ENCODE measurements at regions not wholly inside any gene's neighbourhood (a gene's known extent, or its start where the extent isn't known, plus 50 kb on each side); places are given as distances from the start of the nearest gene placed in this dataset.

DNA sequence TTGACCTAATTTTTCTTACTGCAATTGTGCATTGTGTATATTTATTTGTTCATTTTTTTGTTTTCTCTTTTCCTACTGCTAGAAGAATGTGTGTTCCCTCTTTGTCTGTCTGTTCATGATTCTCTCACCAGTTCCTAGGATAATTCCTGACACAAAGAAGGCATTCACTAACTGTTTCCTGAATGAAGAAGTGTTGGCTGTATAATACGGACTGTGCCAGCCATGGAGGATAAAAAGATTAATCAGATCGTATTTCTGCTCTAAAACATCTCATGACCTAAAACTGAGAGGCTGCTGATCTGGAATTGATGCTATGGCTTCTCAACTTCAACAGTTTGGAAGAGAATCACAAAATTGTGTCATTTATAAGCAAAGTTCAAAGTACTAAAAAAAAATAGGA, 563.1 kb upstream of the FRG1 start:
- no peak for DNase-seq (ENCODE audit: low spot score)

DNA sequence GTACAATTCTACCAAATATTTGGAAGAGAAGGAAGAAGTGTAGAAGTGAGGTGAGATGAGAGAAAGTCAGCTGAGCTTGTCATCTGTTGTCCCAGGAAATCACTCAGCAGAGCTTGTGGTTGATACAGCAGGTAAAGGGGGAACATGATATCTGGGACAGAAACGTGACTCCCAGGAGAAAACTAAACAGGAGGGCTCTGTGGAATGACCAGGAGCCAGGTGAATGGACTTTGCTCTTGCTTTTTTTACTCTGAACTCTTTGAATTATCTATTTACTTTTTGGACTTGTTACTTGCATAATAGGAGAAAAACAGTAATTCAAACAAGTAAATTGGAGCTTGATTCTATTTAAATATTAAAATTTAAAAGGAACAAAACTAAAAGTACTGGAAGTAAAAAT, 555.6 kb upstream of the FRG1 start:
- no peak for DNase-seq (ENCODE audit: low spot score)

DNA sequence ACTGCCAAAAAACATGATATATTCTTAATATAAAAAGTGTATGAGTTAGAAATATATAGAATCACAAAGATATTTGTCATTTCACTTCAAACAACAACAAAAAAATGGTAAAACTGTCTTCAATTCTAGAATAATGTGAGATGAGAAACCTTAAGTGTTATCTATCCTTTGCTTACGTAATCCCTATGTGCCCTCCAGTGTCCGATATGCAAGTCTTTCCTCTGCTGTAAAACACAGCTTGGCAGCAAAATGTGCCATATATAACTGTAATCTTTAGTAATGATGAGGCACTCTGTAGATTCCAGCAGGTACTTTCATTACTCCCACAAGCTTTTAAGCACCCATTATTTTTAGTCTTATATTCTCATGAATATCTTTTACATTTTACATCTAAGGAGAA, 555.1 kb upstream of the FRG1 start:
- no peak for DNase-seq (ENCODE audit: low spot score)

DNA sequence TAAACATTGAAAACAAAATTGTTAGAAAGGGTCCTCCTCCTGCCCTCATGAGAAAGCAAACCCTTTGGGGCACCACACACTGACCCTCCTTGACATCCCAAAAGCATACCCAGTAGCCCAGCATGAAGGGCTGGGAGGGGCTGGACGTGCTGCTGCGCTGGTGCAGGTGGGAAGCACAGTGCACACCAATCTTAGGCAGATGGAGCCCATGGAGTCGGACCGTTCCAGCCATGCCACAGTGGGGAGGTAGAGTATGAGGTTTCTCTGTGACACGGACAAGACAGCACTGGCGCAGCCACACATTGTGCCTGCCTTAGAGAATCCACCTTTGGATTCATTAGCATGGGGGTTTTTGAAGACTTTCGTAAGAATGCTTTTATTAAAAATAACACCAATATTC, 544.2 kb upstream of the FRG1 start:
- no peak for DNase-seq (ENCODE audit: low spot score)

DNA sequence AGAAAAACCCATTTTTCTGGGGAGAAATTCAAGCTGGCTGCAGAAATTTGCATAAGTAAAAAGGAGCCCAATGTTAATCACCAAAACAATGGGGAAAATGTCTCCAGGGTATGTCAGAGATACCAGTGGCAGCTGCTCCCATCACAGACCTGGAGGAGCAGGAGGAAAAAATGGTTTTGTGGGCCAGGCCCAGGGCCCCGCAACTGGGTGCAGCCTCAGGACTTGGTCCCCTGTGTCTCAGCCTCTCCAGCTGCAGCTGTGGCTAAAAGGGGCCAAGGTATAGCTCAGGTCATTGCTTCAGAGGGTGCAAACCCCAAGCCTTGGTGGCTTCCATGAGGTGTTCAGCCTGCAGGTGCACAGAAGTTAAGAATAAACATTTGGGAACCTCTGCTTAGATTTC, 536.4 kb upstream of the FRG1 start:
- no peak for DNase-seq (ENCODE audit: low spot score)

DNA sequence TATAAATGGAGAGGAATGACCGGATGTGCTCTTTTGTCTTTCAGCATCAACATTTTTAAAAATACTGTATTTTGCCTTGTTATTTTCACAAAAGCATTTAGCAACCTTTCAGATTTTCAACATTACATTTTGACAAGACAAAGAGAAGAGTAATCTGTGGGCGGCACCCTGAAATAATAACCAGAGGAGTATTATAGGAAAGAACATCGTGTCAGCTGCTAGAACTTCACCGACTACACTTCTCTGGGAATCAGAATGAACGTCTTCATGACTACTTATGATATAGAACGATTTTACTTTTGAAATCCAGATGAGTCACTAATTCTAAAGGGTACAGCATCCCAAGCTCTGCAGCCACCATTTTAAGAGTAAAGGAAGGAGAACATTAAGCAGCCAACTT, 531.5 kb upstream of the FRG1 start:
- no peak for DNase-seq (ENCODE audit: low spot score)

DNA sequence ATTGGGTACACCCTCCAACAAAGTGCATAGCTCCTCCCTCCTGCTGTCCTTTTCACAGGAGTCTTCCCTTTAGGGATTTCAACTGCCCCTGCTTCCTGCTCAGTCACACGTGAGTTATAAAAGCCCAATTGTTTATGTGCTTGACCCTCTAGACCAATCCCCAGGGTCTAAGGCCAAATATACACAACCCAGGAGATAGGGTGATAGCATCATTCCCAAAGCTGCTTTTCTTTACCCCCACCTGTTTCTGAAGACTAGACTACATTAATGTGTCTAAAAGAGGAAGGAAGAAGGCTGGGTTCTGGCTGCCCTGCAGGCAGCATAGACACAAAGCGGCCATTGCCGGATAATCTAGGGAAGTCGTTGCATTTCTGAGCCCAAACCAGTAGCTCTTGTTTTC, 526.7 kb upstream of the FRG1 start:
- DNase-seq (ENCODE audit: low spot score): no peak

DNA sequence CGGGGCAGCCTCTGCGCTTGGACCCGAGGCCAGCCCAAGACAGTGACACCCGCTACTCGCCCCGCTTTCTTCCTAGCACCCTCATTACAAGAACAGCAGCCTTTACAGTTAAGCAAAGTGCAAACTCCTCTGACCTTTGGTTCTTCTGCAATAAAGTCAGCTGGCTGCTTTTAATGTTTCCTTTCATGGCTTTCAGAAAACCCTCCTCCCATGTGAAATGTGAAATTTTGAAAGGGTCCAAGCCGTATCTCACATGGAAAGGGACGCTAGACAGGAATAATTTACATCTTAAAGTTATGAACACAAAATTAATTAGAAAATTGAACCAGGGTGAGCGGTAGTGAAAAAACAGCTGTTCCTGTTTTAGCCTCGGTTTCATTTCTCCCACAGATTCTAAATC, 520.1 kb upstream of the FRG1 start:
- DNase-seq (ENCODE audit: low spot score): no peak

DNA sequence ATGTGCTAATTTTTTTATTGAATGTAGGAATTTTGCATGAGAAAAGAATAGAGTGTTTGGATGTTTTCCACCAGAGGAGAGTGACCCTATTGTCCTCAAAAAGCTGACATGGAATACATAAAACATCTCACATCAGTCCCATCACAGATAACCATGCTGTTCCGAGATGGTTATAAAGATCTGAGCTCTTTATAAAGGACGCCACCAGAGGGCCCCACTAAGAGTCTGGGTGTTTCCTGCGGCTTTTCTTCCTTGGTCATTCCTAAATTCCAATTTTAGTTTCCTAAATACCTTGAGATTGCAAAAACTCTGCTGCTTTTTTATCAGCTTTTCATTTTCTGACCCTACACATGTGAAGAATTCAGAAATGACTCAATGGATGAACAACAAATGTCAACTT, 504.5 kb upstream of the FRG1 start:
- no peak for DNase-seq (ENCODE audit: low spot score)

DNA sequence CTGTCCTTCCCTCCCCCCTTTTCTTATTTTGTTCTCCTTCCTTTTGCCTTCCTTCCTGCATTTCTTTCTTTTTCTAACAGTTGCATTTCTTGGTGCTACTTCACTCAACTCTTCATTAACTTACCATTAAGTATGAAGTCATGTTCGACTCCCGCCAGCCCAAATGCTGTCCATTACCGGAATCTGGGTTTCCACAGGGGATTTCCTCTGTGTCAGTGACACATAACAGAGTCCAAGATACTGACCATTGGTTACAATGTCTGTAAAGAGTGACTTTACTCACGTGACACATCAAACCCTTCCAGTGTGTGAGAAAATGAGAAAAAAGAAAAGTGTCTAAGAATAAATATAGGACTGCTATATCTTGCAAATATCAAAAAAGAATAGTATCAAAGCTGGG, 500.0 kb upstream of the FRG1 start:
- no peak for DNase-seq (ENCODE audit: low spot score)

DNA sequence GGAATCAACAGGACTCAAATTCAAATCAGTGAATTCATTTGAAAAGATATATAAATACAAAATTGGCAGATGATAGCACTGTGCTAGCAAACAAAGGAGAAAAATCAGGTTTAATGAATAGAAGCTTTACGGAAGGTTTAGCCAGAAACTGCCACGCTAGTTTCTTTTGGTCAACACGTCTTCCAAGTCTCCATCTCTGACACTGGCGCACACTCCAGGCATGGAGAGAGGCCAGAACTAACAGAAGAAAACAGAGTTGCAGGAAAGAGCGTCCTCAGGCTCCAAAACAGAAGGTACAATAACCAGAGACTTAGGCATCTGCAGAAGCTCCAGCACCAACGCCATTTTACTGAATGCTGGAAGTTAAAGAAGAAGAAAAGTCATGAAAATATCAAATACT, 497.3 kb upstream of the FRG1 start:
- no peak for DNase-seq (ENCODE audit: low spot score)

DNA sequence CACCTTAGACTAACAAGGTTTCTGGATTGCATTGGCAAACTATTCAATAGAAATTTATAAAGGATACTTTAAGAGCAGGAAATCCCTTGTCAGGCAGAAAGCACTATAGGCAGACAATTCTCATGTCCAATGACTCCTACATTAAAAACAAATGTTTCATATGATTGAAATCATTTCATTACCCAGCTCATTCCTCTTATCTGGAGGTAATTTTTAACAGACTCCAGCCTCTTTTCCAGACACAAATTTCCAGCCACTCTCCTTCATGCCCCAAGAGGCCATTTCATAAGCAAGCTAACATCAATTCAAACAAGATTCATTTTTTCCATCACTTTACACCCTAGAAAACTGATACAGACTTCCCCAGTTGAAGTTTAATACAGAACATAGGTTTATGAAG, 495.1 kb upstream of the FRG1 start:
- DNase-seq (ENCODE audit: low spot score): no peak

DNA sequence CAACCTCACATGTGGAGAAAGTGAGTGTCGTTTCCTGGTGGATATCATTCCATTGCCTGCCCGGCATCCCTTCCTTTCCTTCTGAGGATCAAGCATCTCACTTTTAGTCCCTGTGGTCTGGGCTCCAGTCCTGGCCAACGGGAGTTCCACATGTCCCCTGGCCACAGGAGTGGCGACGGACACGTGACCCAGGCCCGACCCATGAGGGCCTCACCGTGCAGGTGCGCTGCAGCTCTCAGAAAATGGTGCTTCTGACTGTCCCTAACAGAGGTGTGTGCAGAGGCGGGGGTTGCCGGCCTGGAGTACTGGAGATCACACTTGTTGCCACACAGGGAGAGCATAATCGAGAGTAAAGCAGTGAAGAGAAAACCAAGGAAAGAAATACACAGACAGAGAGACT, 476.9 kb upstream of the FRG1 start:
- DNase-seq (ENCODE audit: low spot score): no peak

DNA sequence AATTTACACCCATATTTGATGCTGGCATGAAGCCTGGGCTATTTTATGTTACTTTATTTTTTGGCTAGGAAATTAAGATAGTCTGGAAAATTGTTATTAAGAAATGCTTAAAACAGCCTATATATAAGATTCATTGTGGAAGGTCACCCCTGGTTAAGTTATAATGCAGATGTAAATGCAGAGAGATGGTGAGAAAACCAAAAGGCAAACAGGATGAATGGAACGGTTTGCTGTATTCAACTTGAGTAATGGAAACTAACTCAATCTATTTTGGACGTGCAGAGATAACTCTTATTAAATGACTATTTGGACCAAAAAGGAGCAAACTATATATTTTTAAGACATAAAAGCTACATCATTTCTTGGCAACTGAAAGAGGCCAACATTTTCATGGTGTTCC, 446.3 kb upstream of the FRG1 start:
- DNase-seq (ENCODE audit: low spot score): no peak

DNA sequence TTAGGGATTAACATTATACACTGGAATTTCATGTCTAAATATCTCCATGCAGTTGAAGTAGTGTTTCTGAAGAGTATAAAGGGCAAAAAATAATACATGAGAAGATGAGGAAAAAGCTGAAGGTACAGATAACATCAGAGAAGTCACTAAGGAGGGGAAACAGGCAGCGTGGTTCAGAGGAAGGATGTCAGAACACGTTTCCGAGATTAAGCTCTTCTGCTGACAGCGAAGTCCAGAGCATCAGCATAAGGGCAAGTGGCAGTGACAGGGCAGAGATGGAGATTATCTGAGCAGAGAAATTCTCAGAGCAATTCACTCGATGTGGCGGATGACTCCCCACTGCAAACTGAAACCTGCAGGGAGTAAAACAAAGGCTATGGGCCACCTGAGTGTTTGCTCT, 443.2 kb upstream of the FRG1 start:
- no peak for DNase-seq (ENCODE audit: low spot score)

DNA sequence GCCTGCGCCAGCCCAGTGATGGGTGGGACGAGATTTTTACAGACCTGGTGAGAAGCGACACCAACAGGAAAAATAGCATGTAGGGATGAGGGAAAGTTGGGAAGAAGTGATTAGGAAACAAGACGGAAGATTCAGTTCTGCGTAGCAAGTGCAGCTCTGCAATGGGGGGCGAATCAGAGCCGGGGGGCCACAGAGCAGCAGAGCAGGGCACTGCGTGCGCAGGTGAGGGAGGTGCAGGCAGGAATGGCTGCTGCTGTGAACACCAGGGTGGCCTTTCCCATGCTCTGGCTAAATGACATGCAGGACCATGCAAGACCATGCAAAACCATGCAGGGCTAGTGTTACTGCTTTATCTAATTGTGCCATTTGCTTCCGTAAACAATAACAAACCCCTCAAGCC, 442.7 kb upstream of the FRG1 start:
- DNase-seq (ENCODE audit: low spot score): no peak

DNA sequence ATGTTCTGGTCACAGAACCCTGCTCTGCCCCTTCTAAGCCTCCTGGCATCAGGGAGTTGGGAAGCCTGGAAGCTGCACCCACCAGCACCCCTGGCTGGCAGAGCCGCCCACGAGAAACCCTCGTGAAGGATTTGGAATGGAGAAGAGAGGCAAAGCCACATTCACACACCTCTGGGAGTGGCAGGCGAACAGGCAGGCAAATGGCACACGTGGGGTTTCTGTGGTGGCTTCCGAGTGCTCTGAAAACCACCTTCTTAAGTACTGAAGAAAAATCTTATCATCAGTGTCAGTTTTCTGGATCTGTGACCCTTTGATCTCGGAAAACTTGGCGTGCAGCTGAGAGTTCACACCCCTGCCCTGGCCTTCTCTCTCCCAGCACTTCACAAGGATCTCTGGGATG, 442.2 kb upstream of the FRG1 start:
- no peak for DNase-seq (ENCODE audit: low spot score)

DNA sequence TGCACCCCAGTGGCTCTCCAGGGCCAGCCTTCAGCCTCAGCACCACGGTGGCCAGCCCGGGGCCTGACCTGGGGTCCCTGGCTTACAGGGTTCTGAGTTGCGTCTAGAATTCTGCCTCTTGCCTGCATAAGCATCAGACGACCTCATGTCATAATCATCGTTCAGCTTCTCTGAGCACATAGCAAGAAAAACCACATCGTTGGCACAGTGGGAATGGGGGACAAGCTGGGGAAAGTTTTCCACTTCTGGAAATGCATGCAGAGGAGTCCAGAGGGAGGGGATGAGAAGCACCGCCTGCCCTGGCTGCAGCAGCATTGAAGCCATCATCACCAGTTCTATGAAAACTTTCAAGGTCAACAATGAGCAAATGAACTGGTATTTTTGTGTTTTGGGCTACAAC, 441.0 kb upstream of the FRG1 start:
- DNase-seq (ENCODE audit: low spot score): no peak

DNA sequence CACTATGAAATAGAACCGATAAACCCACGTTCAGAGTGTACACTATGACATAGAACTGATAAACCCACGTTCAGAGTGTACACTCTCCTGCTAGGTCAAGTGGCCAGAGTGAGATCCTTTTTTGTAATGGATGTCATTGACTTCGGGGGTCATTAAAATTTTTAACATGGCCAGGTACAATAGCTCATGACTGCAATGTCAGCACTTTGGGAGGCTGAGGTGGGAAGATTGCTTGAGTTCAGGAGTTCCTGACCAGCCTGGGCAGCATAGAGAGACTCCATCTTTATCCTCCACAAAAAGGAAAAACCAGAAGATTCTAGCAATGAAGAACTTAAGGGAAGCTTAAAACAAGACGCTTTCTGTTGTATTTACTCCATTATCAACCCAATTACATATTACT, 439.7 kb upstream of the FRG1 start:
- no peak for DNase-seq (ENCODE audit: low spot score)

DNA sequence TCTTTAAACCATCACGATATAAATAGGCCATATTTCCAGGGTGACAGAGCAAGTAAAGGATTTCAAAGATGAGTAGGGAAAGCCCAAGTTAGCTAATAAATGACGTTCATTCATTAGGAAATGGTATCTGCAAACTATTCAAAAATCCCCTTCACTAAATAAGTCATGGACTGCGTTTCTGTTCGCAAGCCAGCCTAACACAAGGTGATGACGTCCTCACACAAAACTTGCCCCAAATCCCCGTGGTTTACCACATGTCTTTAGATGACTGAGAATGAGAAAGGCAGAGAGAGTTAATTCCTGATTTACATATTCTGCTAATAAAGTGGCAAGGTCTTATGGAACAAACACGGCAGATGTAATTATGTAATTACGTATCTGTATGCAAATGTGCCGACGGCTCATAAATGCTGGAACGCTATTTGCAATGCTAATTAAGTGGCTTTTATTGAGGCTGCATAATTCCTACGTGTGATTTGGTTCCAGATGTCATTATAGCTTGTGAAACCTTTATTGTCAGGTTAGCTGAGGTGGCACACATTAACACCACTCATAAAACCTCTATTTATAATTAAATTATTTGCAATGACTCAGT, 437.7 kb upstream of the FRG1 start:
- DNase-seq (ENCODE audit: low spot score): no peak

DNA sequence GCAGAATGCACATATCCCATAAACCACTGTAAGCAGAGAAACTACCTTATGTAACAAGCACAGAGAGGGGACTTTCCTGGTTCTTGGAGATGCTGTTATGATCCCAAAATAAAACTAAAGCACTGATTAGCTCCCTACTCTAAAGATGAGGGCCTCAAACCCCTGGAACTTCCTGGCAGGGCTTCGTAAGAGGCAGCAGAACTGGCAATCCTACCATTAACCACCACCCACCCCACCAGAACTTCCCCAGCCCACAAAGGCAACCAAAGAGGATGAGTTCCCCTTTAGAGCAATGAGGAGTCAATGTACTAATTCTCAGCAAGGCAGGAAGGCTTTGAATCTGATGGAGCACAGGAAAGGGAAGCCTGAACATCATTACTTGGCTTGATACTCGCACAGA, 436.5 kb upstream of the FRG1 start:
- DNase-seq (ENCODE audit: low spot score): no peak

DNA sequence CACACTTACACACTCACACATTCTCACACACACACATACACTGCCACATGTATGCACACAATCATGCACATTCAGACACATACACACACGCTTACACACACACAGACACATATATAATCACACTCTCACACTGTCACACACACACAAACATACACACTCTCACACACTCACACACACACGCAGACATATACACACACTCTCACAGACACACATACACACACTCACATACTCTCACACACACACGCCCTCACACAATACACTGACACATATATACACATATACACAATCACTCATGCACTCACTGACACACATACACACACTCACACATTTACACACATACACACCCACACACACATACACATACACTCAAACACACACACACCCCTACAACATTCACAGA, 435.3 kb upstream of the FRG1 start:
- DNase-seq (ENCODE audit: low spot score): no peak

DNA sequence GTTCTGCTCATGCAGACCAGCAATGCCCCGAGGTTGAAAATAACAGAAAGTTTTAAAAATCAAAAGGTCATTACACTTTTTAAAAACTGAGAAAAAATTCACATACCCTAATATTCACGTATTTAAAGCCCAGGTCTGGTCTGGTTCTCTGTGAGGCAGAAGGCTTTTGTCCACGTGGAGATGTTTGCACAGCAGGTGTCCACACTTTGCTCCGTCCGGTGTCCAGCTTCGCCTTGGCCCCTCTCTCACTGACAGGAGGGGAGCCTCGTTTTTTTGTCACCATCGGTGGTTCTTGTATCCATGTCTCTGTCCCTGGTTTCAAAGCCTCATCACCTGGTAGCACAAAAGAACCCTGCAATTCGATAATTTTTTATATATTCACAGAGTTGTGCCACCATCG, 434.6 kb upstream of the FRG1 start:
- no peak for DNase-seq (ENCODE audit: low spot score)

DNA sequence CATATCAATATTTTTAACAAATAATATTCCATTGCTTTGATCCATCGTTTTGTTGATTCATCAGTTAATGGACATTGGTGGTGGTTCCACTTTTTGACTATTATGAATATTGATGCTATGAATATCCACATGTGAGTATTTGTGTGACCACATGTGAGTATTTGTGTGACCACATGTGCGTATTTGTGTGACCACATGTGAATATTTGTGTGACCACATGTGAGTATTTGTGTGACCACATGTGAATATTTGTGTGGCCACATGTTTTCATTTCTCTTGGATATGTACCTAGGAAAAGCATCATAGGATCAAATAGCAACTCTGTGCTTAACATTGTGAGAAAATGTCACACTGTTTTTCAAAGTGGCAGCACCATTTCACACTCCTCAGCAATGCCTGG, 433.6 kb upstream of the FRG1 start:
- DNase-seq (ENCODE audit: low spot score): no peak

DNA sequence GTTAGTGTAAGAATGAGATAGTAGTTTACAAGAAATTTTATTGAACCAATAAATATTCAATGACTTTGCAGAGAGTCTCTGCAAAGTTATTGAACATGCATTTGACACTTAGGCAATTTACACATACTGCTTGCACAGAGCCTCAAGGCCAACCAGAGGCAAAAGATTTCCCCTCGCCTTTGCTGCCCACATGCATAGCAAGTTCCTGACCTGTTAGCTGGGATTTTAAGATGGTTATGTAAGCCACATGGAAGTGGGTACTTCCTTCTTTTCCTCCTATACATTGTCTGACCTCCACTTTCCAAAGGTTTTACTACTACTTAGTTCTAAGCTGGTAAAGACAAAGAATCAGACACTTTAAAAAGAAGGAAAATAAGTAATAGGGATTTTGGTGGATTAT, 430.1 kb upstream of the FRG1 start:
- DNase-seq (ENCODE audit: low spot score): no peak

All from HuH-7.5 (cell line).